GM04503 (cell line): ENCODE measurements at regions not wholly inside any gene's neighbourhood (a gene's known extent, or its start where the extent isn't known, plus 50 kb on each side); places are given as distances from the start of the nearest gene placed in this dataset.
"Not testable (repeated sequence)": the region's sequence is repeated elsewhere in the genome, so short reads cannot be mapped to it uniquely, and the experiment has no call there.

Experiments used
- DNase-seq: peaks from one replicate; pipeline ENCODE4 v3.0.0-alpha.2; 2012; ENCODE audit warnings: low read depth

DNA sequence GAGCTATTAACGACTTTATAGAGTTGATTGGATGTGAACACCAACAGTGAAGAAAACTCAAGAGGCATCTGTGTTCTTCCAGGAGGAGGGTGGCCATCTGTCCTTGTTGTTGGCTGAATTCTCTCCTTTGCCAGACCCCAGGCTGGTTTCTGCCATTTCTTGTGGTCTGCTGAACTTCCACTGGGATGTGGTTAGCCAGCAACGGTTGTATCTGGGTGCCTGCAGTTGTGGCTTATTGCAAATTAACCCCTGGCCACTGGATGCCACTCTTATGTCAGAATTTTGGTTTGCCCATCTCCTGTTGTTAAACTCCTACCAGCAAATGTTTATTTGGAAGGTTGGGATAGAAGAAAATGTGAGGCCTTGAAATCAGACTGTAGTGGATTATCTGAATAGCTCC is 163.6 kb upstream of the TBC1D5 start:
- no peak for DNase-seq

DNA sequence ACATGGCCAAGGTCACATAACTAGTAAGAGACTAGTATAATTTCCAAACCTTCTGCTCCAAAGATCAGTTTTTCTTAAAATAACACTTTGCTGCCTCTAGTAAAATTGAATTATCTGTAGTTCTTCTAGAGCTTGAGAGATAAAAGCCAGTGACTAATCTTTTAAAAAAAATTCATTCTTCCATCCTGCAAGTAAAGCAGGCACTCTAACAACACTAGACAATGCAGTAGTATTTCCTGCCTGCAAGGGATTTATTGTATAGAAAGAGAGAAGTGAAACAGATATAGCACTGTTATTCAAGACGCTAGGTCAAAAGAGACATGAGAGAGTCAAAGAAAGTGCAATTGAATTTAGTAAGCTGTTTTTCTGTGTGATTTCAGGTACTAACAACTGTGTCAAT is 159.5 kb upstream of the TBC1D5 start:
- DNase-seq, result no peak

DNA sequence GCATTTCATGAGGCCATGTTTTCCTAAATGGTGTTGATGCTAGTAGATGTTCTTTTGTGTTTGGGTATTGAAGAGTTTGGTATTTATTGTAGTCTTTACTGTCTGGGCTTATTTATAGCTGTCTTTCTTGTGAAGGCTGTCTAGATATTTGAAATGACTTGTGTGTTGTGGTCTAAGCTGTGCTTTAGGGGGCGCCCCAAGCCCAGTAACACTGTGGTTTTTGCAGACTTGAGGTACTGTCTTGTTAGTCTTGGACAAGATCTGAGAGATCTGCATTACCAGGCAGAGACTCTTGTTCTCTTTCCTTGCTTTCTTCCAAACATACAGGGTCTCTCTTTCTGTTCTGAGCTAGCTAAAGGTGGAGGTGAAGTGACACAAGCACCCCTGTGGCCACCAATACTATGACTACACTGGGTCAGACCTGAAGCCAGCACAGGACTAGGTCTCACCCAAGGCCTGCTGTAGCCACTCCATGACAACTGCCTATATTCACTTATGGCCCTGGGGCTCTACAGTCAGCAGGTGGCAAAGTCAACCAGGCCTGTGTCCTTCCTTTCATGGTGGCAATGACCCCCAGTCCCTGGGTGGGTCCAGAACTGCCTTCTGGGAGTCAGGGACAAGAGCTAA is 152.1 kb upstream of the TBC1D5 start:
- DNase-seq, result no peak

- no peak for DNase-seq
Measured at GRCh38 chr3:17891139-17891856, 148.9 kb upstream of the TBC1D5 start.

GRCh38 chr3:17885986-17886385 is 143.6 kb upstream of the TBC1D5 start:
- DNase-seq, result no peak

DNA sequence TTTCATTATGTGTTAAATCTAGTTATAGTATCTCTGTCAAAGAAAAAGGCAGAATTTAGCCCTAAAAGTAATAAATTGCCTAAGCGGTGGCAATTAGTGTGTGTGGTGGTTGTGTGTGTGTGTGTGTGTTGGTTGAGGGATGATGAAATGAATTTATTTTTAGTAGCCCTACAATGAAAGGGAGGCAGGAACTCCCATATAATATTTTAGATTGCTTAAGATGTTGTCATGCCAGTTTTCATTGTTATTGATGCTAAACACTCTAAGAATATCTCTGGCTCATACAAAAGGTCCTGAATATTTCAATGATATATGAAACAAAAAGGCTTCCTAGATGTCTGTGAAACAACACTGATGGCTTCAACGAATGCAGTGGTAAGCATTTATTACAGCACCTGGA is 140.6 kb upstream of the TBC1D5 start:
- DNase-seq, result no peak

- DNase-seq, result no peak
Measured at GRCh38 chr3:17877299-17877698, 134.9 kb upstream of the TBC1D5 start.

- no peak for DNase-seq
Measured at GRCh38 chr3:17874636-17875035, 132.2 kb upstream of the TBC1D5 start.

DNA sequence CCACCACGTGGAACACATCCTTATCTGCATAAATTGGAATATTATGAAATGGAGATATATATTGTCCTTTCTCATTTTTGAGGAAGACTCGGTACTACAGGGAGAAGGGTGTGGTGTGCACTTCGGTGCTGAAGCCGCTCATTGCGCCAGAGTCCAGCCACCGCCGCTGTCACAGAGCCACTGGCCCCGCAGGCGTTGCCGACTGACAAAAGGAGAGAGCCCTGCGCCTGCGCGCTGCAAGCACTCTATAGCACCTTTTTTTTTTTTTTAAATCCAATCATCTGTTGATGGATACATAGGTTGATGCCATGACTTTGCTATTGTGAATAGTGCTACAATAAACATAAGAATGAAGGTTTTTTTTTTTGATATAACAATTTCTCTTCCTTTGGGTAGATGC is 130.0 kb upstream of the TBC1D5 start:
- no peak for DNase-seq

DNA sequence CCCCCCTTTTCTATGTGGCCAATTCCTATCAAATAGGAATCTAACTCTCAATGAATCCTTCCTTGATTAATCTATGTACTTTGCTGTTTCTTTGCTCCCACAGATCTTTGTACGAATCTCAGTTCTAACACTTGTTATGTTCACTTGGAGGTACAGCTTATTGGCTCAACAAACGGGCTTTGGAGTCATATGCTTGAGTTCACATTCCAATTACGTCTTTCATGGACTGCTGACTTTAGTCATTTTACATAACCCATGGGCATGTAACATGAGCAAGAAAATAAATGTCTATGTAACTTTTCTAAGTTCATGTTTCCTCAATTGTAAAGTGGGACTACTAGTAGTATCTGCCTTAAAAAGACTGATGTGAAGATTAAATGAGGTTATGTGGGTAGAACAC is 123.2 kb upstream of the TBC1D5 start:
- DNase-seq, result no peak

- no peak for DNase-seq
Measured at GRCh38 chr3:17861476-17861875, 119.0 kb upstream of the TBC1D5 start.

- not testable (repeated sequence) for DNase-seq
Measured at GRCh38 chr3:17860840-17861471, 118.5 kb upstream of the TBC1D5 start.

GRCh38 chr3:17852217-17852616 is 109.8 kb upstream of the TBC1D5 start:
- no peak for DNase-seq

DNA sequence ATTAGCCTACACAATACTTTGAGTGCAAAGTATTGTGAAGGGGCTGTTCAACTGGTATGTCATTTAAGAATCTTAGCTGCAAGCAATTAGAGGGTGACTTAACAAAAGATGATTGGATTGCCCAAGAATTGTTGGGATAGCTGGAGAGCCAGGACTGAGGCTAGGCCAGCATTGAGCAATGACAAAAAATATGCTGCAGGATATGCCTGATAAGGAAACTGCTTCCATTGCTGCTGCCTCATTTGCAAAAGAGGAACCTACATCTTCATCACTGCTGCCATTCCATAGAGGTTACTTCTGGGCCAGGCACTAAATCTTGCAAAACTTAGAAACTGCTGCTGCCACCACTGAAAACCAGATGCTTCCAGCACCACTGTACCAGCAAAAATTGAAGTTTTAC is 108.0 kb upstream of the TBC1D5 start:
- DNase-seq, result peak; percentile 82

- no peak for DNase-seq
Measured at GRCh38 chr3:17848102-17848501, 105.7 kb upstream of the TBC1D5 start.

DNA sequence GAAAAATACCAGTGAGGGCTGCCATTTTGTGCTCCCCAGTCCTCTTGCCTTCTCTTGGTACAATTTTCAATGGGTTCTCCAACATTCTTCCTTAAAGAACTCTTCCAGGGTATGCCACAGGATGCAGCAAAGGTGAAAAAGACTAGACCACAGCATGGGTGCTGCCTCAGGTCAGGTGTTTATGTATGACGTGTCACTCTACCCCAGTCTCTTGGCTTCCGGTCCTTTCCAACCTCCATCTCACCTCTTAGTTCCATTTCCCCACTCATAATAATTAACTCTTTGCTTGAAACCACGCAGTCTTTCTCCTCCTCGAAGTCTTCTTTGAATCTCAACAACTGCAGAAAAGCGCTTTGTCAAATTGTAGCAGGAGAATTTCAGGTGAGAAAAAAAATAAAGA is 104.7 kb upstream of the TBC1D5 start:
- DNase-seq, result no peak

DNA sequence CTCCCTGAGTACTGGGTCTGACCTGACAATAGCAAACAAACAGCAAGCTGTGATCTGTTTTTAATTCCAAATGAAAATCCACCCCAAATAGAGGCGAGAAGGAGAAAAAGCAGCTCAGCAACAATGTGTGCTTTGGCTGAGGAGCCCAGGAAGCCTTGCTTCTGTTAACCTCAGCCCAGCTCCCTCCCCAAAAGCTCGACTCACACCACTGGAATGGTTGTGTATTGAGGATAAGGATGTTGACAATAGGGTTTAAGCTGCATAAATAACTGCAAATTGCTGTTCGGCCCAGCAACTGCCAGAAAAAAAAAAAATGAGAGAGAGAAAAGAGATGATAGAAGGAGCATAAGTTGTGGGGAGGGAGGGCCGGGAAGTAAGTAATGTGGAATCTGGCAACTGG is 104.0 kb upstream of the TBC1D5 start:
- DNase-seq, result peak; percentile 60

DNA sequence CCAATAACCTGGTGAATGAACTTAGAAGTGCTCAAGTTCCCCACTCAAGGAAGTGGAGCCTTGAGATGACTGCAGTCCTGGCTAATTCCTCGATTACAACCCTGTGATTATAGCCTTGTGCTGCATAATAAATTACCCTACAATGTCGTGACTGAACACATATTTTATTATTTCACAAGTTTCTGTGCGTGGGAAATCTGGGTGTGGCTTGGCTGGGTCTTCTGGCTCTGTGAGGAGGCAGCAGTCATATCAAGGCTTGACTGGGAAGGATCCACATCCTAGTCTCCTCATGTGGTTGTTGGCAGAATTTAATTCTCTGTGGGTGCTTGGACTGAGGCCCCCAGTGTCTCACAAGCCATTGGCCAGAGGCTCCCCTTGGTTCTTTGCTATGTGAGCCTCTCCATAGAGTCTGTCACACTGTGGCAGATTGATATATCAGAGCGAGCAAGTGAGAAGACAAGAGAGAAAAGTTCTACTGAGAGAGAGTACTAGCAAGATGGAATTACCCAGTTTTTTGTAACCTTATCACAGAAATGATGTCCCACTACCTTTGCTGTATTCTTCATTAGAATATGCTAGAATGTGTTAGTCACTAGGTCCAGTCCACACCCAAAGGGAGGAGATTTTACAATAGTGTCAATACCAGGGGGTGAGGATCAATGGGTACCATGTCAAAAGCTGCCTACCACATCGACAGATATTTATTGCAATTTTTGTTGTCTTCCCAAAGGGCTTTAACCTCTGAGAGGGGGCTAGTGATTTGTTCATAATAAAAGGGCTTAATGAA is 102.8 kb upstream of the TBC1D5 start:
- peak; percentile 48 for DNase-seq

DNA sequence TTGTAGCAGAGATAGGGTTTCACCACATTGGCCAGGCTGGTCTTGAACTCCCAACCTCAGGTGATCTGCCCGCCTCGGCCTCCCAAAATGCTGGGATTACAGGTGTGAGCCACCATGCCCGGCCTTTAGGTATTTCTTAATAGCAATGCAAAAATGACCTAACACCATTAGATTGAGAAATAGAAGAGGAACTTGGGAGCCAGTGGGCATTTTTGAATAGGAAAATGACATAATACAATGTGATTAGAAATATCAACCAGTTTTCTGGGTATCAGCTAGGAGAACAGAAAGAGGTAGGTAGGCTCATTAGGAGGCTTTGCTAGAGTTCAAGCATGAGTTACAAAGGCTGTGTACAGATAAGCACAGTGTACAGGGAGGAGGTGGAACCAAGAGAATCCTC is 101.8 kb upstream of the TBC1D5 start:
- DNase-seq, result no peak

DNA sequence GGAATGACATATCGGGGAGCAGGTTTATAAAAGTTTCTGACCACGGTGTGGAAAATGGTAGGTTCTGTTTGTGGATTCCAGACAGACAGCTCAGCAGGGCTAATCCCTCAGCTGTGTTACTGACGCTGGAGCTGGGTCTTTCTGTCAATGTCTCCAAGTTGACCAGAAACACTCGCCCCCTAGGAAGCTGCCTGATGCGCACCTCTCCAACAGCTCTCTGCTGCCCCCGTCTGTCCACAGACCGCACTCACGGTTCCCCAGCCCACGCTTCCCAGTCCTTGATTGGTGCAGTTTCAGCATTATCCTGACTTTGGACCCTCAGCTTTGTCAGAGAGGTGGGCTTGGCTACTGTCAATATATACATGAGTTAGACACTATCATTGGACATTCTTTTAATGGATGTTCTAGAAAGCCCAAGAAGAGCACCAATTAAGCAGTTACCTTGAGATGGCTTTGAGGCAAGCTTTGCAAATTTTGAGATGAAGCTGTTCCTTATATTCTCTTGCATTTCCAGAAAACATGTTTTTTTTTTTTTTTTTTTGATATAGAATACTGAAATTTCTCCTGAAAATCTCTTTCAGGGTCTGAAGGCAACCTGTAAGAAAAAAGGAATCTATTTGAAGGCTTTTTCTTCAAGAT is 98.9 kb upstream of the TBC1D5 start:
- no peak for DNase-seq

DNA sequence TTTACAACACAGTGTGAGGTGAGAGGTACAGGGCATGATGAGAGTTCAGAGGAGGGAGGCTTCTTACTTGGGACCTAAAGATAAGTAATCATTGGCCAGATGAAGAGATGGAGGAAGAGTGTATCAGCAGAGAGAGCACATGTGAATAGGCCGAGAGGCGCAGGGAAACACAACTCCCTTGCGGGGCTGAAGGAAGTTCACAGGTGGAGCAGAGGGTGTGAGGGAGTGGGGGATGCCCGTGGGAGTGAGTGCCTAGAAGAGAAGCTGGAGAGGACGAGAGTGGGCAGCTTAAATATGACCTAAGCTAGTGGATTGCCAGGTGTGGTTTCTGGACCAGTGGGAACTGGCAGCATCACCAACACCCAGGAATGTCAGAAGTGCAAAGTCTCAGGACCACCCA is 98.2 kb upstream of the TBC1D5 start:
- DNase-seq, result no peak

DNA sequence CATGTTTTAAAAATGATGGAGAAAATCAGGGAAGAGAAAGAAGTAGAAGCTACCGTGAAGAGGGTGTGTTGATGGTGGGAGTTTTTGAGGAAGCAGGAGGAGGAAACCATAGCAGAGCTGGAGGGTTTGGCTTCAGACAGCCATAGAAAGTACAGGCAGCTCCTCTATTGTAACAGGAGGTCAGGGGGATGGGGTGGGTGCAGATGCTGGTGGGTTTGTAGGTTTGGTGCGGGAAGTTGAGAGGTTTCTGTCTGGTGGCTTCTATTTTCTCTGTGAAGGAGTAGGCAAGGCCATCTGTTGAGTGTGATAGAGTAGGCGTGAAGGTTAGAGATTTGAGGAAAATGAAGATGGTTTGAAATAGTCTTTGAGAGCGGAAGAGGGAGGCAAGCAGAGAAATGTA is 97.7 kb upstream of the TBC1D5 start:
- DNase-seq, result no peak
